ENCODE measurements at regions not wholly inside any gene's neighbourhood (a gene's known extent, or its start where the extent isn't known, plus 50 kb on each side); places are given as distances from the start of the nearest gene placed in this dataset.

DNA sequence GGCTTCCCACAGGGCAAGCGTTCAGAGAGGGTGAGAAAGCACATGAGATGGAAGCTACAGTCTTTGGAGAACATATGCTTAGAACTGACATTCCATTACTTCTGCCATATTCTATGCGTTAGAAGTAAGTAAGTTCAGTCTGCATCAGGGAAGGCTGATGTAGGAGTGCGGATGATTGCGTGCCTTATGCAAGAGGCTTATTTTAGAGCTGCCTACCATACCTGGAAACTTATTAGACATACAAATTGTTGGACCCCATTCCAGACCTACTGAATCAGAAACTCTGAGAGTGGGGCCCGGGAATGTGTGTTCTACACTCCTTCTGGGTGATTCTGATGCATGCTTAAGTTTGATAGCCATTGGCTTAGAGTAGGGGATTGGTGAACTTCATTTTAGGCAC lies 174.9 kb downstream of the KTN1 start:
- no peak overlapping the region for H3K4me3 ChIP-seq
- 84% methylated on average over 5 of the region's 5 CpGs for WGBS (ENCODE audit: insufficient coverage, low coverage, low lambda C conversion rate, missing lambda C conversion rate)

DNA sequence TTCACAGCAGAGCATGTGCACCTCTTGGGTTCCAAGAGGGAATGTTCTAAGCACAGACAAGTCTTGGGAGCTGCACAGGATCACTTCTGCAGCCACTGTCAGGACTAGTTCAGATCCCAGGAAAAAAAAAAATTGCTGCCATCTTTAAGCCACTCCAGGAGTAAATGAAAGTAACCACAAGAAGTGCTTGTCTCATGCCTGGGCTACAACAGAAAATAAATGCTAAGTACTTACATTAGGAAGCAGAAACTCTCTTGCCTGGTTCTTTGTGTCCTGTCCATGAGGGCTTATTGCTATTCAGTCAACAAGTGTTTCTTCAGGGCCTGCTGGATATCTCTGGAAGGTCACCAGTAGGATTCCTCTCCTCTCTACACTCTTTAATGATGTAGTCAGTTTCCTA lies 176.1 kb downstream of the KTN1 start:
- H3K36me3 ChIP-seq: no peaks in the 10 kb centered on the region
- no peaks in the 10 kb centered on the region for H3K9me3 ChIP-seq
- no peak overlapping the region for H3K4me3 ChIP-seq
- no peaks in the 10 kb centered on the region for H3K4me1 ChIP-seq
- H3K27me3 ChIP-seq: no peaks in the 10 kb centered on the region
- TF ChIP-seq, protein P1, sequence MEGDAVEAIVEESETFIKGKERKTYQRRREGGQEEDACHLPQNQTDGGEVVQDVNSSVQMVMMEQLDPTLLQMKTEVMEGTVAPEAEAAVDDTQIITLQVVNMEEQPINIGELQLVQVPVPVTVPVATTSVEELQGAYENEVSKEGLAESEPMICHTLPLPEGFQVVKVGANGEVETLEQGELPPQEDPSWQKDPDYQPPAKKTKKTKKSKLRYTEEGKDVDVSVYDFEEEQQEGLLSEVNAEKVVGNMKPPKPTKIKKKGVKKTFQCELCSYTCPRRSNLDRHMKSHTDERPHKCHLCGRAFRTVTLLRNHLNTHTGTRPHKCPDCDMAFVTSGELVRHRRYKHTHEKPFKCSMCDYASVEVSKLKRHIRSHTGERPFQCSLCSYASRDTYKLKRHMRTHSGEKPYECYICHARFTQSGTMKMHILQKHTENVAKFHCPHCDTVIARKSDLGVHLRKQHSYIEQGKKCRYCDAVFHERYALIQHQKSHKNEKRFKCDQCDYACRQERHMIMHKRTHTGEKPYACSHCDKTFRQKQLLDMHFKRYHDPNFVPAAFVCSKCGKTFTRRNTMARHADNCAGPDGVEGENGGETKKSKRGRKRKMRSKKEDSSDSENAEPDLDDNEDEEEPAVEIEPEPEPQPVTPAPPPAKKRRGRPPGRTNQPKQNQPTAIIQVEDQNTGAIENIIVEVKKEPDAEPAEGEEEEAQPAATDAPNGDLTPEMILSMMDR (IDR thresholded peaks at IDR 0.05): no peak
- no peak for TF ChIP-seq POLR2A (IDR thresholded peaks at IDR 0.05)
- intact Hi-C loops (cut with DNase I): no loop called here
- ATAC-seq (no peak), DNase-seq (no peak)
- H3K27ac ChIP-seq: no peak overlapping the region

More for the DNA sequence above, 174.9 kb downstream of the KTN1 start:
- Histone ChIP-seq H3K9me3 (no peaks in the 10 kb centered on the region), H3K27ac (no peak overlapping the region), H3K27me3 (no peaks in the 10 kb centered on the region), H3K36me3 (no peaks in the 10 kb centered on the region), H3K4me1 (no peaks in the 10 kb centered on the region)
- intact Hi-C loops (cut with DNase I): no loop called here
- ATAC-seq: no peak
- DNase-seq: no peak
- TF ChIP-seq POLR2A (IDR thresholded peaks at IDR 0.05): no peak
- TF ChIP-seq, protein P1 (IDR thresholded peaks at IDR 0.05): no peak

DNA sequence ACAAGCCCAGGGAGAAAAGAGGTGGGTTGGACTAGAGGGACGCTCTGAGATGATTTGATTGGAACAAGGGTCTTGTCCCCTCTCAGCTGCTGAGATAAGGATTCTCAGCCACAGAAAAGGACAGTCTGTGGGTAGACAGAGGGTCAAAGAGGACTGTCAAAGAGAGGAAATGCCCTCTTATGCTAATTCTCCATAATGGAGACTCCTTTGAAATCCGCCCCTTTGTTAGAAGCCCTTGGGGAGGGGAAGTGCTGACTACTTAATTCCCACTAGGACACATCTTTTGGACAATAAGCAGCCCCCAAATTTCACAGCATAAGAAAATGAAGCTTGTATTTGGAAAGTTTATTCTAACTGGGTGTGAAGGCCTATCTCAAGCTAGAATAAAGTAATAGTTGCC lies 176.6 kb downstream of the KTN1 start:
- no peak for ATAC-seq
- intact Hi-C loops (cut with DNase I): no loop called here

DNA sequence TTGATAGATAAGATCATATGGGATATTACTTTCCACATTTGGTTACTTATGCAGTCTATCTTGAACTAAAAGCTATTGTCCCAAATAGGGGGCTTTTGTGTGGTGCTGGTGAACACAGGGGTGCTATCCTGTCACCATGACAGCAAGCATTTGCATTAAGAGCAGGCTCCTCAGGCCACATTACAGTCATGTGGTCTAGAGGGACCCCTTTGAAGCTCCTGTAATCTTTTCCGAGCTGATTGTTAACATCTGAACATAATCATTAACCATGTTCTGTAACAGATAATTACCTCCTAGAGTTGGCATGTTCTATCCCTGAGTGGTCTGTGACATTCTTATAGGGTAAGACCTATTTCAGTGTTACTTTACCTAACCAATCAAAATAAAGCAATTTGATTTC lies 178.8 kb downstream of the KTN1 start:
- H3K27me3 ChIP-seq: no peaks in the 10 kb centered on the region
- intact Hi-C loops (cut with DNase I): no loop called here
- no peak overlapping the region for H3K4me3 ChIP-seq
- DNase-seq: no peak
- H3K27ac ChIP-seq: no peak overlapping the region
- TF ChIP-seq, protein P1 (IDR thresholded peaks at IDR 0.05): no peak
- no peak for TF ChIP-seq POLR2A (IDR thresholded peaks at IDR 0.05)
- no peaks in the 10 kb centered on the region for H3K36me3 ChIP-seq
- ATAC-seq: no peak
- no peaks in the 10 kb centered on the region for H3K4me1 ChIP-seq
- H3K9me3 ChIP-seq: no peaks in the 10 kb centered on the region
- WGBS (ENCODE audit: insufficient coverage, low coverage, low lambda C conversion rate, missing lambda C conversion rate): 7% methylated on average over 1 of the region's 1 CpG

More for the DNA sequence above, 176.6 kb downstream of the KTN1 start:
- no peak for DNase-seq
- TF ChIP-seq, protein P1 (IDR thresholded peaks at IDR 0.05): no peak
- no peak for TF ChIP-seq POLR2A (IDR thresholded peaks at IDR 0.05)
- no peaks in the 10 kb centered on the region for H3K27me3 ChIP-seq
- H3K4me1 ChIP-seq: no peaks in the 10 kb centered on the region
- no peak overlapping the region for H3K27ac ChIP-seq
- 100% methylated on average over 2 of the region's 2 CpGs for WGBS (ENCODE audit: insufficient coverage, low coverage, low lambda C conversion rate, missing lambda C conversion rate)
- no peaks in the 10 kb centered on the region for H3K9me3 ChIP-seq
- H3K4me3 ChIP-seq: no peak overlapping the region
- H3K36me3 ChIP-seq: no peaks in the 10 kb centered on the region
